ENCODE measurements at regions not wholly inside any gene's neighbourhood (a gene's known extent, or its start where the extent isn't known, plus 50 kb on each side); places are given as distances from the start of the nearest gene placed in this dataset.
"Not testable (repeated sequence)": the region's sequence is repeated elsewhere in the genome, so short reads cannot be mapped to it uniquely, and the experiment has no call there.

- H3K4me1 ChIP-seq (ENCODE audit: insufficient read depth); H3K4me3 Mint-ChIP-seq; H3K27me3 Mint-ChIP-seq (ENCODE audit: insufficient read depth, low read depth, poor library complexity); H3K4me1 Mint-ChIP-seq; H3K79me2 ChIP-seq (replicated peaks; ENCODE audit: insufficient read depth); DNase-seq (ENCODE audit: low spot score); H3K4me3 ChIP-seq; H3F3A ChIP-seq (replicated peaks; ENCODE audit: low read depth); H3K27me3 ChIP-seq (ENCODE audit: insufficient read depth); H3K36me3 ChIP-seq (ENCODE audit: insufficient read depth); ATAC-seq; H3K4me2 ChIP-seq; H3K27ac Mint-ChIP-seq; H3K9me3 Mint-ChIP-seq; H3K9me2 ChIP-seq (ENCODE audit: insufficient read depth); H4K20me1 ChIP-seq (replicated peaks; ENCODE audit: insufficient read depth); H2AFZ ChIP-seq; H3K36me3 Mint-ChIP-seq (ENCODE audit: low read depth); H3K27ac ChIP-seq (ENCODE audit: low read depth): not testable (repeated sequence)
- peak in 1 of 2 experiments; percentile 21; a peak in 2 of 4 replicates for TF ChIP-seq CTCF (conservative IDR thresholded peaks at IDR 0.05; ENCODE audit: low read depth in 2 of 2)
These were observed 184.6 kb upstream of the TP53TG3C start for GRCh38 chr16:33009468-33009867.

DNA sequence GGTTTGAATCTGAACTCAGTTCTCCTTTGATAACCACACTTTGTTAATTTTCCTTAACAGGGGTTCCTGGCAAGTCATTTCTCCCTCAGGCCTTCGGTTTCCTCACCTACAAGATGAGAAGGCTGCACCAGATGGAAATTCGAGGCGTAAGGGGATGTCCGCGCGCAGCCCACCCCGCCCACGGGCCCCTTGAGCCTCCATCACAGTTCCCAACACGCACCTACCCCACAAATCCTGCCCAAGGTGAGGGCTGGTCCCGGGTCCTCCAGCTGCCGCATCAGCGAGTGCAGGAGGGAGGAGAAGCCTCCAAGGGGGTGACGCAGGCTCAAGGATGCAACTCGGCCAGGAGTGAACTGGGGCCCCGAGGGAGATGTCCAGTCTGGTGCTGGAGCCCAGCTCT is 166.9 kb upstream of the TP53TG3C start:
- not testable (repeated sequence) for H3K36me3 ChIP-seq (ENCODE audit: insufficient read depth); H3K4me1 ChIP-seq (ENCODE audit: insufficient read depth); H3K36me3 Mint-ChIP-seq (ENCODE audit: low read depth); H3K9me3 Mint-ChIP-seq; H3K9me2 ChIP-seq (ENCODE audit: insufficient read depth); ATAC-seq; H3K79me2 ChIP-seq (replicated peaks; ENCODE audit: insufficient read depth); H4K20me1 ChIP-seq (replicated peaks; ENCODE audit: insufficient read depth); H3K27ac Mint-ChIP-seq; H3K4me3 Mint-ChIP-seq; H3K27ac ChIP-seq (ENCODE audit: low read depth); H3K4me1 Mint-ChIP-seq; DNase-seq (ENCODE audit: low spot score); H3K27me3 ChIP-seq (ENCODE audit: insufficient read depth); H3F3A ChIP-seq (replicated peaks; ENCODE audit: low read depth); H3K4me2 ChIP-seq; H2AFZ ChIP-seq; H3K4me3 ChIP-seq; H3K27me3 Mint-ChIP-seq (ENCODE audit: insufficient read depth, low read depth, poor library complexity)

GRCh38 chr16:33027941-33028340 is 166.1 kb upstream of the TP53TG3C start:
- not testable (repeated sequence) for H3K27ac Mint-ChIP-seq; H3K4me1 ChIP-seq (ENCODE audit: insufficient read depth); H3K36me3 ChIP-seq (ENCODE audit: insufficient read depth); H3K27ac ChIP-seq (ENCODE audit: low read depth); ATAC-seq; H3K9me2 ChIP-seq (ENCODE audit: insufficient read depth); DNase-seq (ENCODE audit: low spot score); H3K27me3 Mint-ChIP-seq (ENCODE audit: insufficient read depth, low read depth, poor library complexity); H3K4me1 Mint-ChIP-seq; H3K27me3 ChIP-seq (ENCODE audit: insufficient read depth); H3K36me3 Mint-ChIP-seq (ENCODE audit: low read depth); H4K20me1 ChIP-seq (replicated peaks; ENCODE audit: insufficient read depth); H3F3A ChIP-seq (replicated peaks; ENCODE audit: low read depth); H3K79me2 ChIP-seq (replicated peaks; ENCODE audit: insufficient read depth); H3K4me3 ChIP-seq; H2AFZ ChIP-seq; H3K4me2 ChIP-seq; H3K9me3 Mint-ChIP-seq; H3K4me3 Mint-ChIP-seq

DNA sequence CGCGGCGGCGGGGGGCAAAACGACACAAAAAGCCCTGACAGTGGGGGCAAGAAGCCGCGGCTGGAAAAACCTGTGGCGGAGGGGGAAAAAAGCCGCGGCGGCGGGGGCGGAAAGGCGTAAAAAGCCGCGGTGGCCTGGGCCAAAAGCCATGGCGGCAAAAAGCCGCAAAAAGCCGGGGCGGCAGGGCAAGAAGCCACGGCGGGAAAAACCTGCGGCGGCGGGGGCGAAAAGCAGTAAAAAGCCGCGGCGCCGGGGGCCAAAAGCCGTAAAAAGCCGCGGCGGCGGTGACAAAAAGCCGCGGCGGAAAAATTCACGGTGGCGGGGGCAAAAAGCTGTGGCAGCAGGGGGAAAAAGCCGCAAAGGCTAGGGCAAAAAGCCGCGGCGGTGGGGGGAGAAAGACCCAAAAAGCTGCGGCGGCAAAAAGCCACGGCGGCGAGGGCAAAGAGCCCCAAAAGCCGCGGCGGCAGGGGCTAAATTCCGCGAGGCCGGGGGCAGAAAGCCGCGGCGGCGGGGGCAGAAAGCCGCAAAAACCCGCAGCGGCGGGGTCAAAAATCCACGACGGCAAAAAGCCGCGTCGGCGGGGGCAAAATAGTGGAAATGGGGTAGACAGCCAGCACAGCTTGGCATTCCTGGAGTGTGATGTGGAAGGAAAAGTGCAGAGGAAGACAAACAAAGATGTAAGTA is 165.2 kb upstream of the TP53TG3C start:
- H3K27me3 ChIP-seq (ENCODE audit: insufficient read depth); H3K4me1 Mint-ChIP-seq; H3K9me3 Mint-ChIP-seq; H3K27ac Mint-ChIP-seq; H2AFZ ChIP-seq; ATAC-seq; H3K36me3 Mint-ChIP-seq (ENCODE audit: low read depth); H3F3A ChIP-seq (replicated peaks; ENCODE audit: low read depth); H3K4me1 ChIP-seq (ENCODE audit: insufficient read depth); H3K4me3 Mint-ChIP-seq; H3K79me2 ChIP-seq (replicated peaks; ENCODE audit: insufficient read depth); H3K4me2 ChIP-seq; H3K36me3 ChIP-seq (ENCODE audit: insufficient read depth); H3K27me3 Mint-ChIP-seq (ENCODE audit: insufficient read depth, low read depth, poor library complexity); H4K20me1 ChIP-seq (replicated peaks; ENCODE audit: insufficient read depth); H3K9me2 ChIP-seq (ENCODE audit: insufficient read depth); H3K4me3 ChIP-seq; H3K27ac ChIP-seq (ENCODE audit: low read depth): not testable (repeated sequence)
- DNase-seq (ENCODE audit: low spot score): peak; percentile 2

DNA sequence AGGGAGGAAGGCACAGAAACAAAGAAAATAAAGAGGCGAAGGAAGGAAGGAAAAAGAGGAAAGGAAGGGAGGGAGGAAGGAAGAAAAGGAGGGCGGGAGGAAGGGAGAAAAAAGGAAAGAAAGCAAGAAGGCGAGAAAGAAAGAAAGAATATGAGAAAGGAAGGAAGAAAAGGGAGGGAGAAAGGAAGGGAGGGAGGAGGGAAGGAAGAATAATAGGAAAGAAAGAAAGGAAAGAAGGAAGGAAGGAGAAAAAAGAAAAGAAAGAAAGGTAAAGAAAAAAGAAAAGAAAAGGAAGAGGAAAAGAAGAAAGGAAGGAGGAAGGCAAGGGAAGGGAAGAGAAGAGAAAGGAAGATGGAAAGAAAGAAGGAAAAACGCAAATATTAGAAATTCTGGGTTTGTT is 145.2 kb upstream of the TP53TG3C start:
- not testable (repeated sequence) for H3K79me2 ChIP-seq (replicated peaks; ENCODE audit: insufficient read depth); H3K27me3 Mint-ChIP-seq (ENCODE audit: insufficient read depth, low read depth, poor library complexity)

More for the DNA sequence above, 145.2 kb upstream of the TP53TG3C start:
- H3K4me3 Mint-ChIP-seq; ATAC-seq; H3K4me3 ChIP-seq; H4K20me1 ChIP-seq (replicated peaks; ENCODE audit: insufficient read depth); H3K27me3 ChIP-seq (ENCODE audit: insufficient read depth); H3F3A ChIP-seq (replicated peaks; ENCODE audit: low read depth); H3K27ac ChIP-seq (ENCODE audit: low read depth); H2AFZ ChIP-seq; H3K36me3 Mint-ChIP-seq (ENCODE audit: low read depth); H3K27ac Mint-ChIP-seq; H3K4me1 ChIP-seq (ENCODE audit: insufficient read depth); DNase-seq (ENCODE audit: low spot score); H3K9me2 ChIP-seq (ENCODE audit: insufficient read depth); H3K36me3 ChIP-seq (ENCODE audit: insufficient read depth); H3K4me1 Mint-ChIP-seq; H3K4me2 ChIP-seq: not testable (repeated sequence)
- peaks cover 12% of the 10 kb centered on the region for H3K9me3 Mint-ChIP-seq
